ENCODE measurements at regions not wholly inside any gene's neighbourhood (a gene's known extent, or its start where the extent isn't known, plus 50 kb on each side); places are given as distances from the start of the nearest gene placed in this dataset.

DNA sequence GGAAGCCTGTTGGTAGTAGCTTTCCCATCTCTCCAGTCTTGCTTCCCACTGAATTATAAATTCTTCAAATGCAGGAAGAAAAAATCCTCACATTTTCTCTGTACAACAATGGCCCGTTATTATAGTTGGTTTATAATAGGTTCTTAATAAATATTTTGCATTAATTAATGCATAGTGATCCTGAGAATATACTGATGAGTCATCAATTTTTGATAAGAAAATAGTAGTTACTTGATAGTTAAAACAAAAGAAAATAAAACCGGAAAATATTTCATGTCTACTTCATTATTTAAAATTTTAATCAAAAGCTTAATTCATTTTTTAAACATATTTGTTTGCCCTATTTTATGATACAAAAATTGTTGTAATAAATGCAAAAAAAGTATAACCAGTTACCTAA is 762.6 kb downstream of the BRINP1 start:
- TF ChIP-seq, protein P1, sequence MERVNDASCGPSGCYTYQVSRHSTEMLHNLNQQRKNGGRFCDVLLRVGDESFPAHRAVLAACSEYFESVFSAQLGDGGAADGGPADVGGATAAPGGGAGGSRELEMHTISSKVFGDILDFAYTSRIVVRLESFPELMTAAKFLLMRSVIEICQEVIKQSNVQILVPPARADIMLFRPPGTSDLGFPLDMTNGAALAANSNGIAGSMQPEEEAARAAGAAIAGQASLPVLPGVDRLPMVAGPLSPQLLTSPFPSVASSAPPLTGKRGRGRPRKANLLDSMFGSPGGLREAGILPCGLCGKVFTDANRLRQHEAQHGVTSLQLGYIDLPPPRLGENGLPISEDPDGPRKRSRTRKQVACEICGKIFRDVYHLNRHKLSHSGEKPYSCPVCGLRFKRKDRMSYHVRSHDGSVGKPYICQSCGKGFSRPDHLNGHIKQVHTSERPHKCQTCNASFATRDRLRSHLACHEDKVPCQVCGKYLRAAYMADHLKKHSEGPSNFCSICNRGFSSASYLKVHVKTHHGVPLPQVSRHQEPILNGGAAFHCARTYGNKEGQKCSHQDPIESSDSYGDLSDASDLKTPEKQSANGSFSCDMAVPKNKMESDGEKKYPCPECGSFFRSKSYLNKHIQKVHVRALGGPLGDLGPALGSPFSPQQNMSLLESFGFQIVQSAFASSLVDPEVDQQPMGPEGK (CRISPR knock-in tag; IDR thresholded peaks at IDR 0.05; ENCODE audit: borderline replicate concordance) = no peak
- TF ChIP-seq, protein P2, sequence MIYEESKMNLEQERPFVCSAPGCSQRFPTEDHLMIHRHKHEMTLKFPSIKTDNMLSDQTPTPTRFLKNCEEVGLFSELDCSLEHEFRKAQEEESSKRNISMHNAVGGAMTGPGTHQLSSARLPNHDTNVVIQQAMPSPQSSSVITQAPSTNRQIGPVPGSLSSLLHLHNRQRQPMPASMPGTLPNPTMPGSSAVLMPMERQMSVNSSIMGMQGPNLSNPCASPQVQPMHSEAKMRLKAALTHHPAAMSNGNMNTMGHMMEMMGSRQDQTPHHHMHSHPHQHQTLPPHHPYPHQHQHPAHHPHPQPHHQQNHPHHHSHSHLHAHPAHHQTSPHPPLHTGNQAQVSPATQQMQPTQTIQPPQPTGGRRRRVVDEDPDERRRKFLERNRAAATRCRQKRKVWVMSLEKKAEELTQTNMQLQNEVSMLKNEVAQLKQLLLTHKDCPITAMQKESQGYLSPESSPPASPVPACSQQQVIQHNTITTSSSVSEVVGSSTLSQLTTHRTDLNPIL (CRISPR knock-in tag; IDR thresholded peaks at IDR 0.05; ENCODE audit: low read depth) = no peak
- TF ChIP-seq SNAI2 (CRISPR knock-in tag; IDR thresholded peaks at IDR 0.05) (no peak), ZNF8 (CRISPR knock-in tag; IDR thresholded peaks at IDR 0.05) (no peak), ZNF70 (CRISPR knock-in tag; IDR thresholded peaks at IDR 0.05) (no peak), ARNTL (CRISPR knock-in tag; IDR thresholded peaks at IDR 0.05; ENCODE audit: borderline replicate concordance, low read depth) (no peak), TOX (CRISPR knock-in tag; IDR thresholded peaks at IDR 0.05; ENCODE audit: borderline replicate concordance) (no peak), ZFP3 (CRISPR knock-in tag; IDR thresholded peaks at IDR 0.05) (no peak), BACH2 (CRISPR knock-in tag; IDR thresholded peaks at IDR 0.05; ENCODE audit: borderline replicate concordance) (no peak), ZNF565 (CRISPR knock-in tag; conservative IDR thresholded peaks at IDR 0.05; ENCODE audit: low read depth) (no peak), CSDC2 (CRISPR knock-in tag; IDR thresholded peaks at IDR 0.05) (no peak), ESRRG (CRISPR knock-in tag; IDR thresholded peaks at IDR 0.05) (no peak)
- TF ChIP-seq, protein P3, sequence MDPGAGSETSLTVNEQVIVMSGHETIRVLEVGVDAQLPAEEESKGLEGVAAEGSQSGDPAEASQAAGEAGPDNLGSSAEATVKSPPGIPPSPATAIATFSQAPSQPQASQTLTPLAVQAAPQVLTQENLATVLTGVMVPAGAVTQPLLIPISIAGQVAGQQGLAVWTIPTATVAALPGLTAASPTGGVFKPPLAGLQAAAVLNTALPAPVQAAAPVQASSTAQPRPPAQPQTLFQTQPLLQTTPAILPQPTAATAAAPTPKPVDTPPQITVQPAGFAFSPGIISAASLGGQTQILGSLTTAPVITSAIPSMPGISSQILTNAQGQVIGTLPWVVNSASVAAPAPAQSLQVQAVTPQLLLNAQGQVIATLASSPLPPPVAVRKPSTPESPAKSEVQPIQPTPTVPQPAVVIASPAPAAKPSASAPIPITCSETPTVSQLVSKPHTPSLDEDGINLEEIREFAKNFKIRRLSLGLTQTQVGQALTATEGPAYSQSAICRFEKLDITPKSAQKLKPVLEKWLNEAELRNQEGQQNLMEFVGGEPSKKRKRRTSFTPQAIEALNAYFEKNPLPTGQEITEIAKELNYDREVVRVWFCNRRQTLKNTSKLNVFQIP (CRISPR knock-in tag; IDR thresholded peaks at IDR 0.05; ENCODE audit: borderline replicate concordance, low read depth) = no peak
- TF ChIP-seq, protein P4, sequence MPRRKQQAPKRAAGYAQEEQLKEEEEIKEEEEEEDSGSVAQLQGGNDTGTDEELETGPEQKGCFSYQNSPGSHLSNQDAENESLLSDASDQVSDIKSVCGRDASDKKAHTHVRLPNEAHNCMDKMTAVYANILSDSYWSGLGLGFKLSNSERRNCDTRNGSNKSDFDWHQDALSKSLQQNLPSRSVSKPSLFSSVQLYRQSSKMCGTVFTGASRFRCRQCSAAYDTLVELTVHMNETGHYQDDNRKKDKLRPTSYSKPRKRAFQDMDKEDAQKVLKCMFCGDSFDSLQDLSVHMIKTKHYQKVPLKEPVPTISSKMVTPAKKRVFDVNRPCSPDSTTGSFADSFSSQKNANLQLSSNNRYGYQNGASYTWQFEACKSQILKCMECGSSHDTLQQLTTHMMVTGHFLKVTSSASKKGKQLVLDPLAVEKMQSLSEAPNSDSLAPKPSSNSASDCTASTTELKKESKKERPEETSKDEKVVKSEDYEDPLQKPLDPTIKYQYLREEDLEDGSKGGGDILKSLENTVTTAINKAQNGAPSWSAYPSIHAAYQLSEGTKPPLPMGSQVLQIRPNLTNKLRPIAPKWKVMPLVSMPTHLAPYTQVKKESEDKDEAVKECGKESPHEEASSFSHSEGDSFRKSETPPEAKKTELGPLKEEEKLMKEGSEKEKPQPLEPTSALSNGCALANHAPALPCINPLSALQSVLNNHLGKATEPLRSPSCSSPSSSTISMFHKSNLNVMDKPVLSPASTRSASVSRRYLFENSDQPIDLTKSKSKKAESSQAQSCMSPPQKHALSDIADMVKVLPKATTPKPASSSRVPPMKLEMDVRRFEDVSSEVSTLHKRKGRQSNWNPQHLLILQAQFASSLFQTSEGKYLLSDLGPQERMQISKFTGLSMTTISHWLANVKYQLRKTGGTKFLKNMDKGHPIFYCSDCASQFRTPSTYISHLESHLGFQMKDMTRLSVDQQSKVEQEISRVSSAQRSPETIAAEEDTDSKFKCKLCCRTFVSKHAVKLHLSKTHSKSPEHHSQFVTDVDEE (CRISPR knock-in tag; IDR thresholded peaks at IDR 0.05) = no peak
- TF ChIP-seq, protein P5, sequence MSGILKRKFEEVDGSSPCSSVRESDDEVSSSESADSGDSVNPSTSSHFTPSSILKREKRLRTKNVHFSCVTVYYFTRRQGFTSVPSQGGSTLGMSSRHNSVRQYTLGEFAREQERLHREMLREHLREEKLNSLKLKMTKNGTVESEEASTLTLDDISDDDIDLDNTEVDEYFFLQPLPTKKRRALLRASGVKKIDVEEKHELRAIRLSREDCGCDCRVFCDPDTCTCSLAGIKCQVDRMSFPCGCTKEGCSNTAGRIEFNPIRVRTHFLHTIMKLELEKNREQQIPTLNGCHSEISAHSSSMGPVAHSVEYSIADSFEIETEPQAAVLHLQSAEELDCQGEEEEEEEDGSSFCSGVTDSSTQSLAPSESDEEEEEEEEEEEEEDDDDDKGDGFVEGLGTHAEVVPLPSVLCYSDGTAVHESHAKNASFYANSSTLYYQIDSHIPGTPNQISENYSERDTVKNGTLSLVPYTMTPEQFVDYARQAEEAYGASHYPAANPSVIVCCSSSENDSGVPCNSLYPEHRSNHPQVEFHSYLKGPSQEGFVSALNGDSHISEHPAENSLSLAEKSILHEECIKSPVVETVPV (CRISPR knock-in tag; IDR thresholded peaks at IDR 0.05) = no peak

DNA sequence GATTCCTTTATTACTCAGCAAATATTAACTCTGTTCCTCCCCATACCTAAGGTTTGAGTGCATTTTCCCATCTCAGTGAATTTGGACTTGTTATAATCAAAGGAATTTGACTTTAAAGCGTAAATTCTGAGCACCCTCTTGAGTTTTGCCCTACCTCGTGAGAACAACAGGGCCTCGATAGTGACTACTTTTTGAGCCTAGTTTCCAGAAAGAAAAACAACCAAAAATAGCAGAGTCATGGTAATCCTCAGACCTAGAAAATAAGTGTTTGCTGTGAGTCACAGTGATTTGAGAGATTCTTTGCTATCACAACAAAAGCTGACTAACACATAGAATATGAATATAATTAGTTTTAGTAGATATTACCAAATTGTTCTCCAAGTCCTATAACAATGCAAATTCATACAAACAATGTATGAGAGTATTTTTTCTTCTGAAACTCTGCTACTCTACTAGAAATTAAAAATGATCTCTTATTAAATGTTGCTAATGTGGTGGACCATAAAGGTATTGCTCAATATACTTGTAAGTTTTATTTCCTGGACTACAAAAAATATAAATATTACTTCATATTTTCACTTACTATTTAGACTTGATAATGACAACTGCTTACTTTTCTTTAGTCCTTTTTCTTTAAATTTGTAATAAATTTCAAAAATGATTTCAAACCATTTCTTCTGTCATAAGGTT is 759.7 kb downstream of the BRINP1 start:
- TF ChIP-seq BACH2 (CRISPR knock-in tag; IDR thresholded peaks at IDR 0.05; ENCODE audit: borderline replicate concordance) (no peak), SNAI2 (CRISPR knock-in tag; IDR thresholded peaks at IDR 0.05) (no peak), ESRRG (CRISPR knock-in tag; IDR thresholded peaks at IDR 0.05) (no peak)
- TF ChIP-seq, protein P2 (CRISPR knock-in tag; IDR thresholded peaks at IDR 0.05; ENCODE audit: low read depth) = no peak
- no peak for ATAC-seq

More for the DNA sequence above, 762.6 kb downstream of the BRINP1 start:
- ATAC-seq = no peak

DNA sequence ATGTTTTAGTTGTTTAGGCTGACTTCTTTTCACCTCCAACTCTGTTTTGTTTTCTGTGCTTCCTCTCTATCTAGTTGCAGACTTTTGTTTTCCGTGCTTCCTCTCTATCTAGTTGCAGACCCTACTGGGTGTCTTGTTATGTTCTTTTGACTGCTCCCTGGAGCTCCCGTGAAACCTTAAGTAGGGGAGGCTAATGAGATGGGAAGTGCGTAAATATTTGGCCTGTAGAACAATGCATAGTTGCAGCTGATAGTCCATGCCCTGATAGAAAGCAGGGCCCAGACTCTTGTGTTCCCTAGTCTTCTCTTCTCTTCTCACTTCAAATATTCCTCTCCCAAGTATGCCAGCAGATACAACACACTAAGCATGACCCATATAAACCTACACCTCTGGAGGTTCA is 757.0 kb downstream of the BRINP1 start:
- ATAC-seq = no peak
- TF ChIP-seq RARB (CRISPR knock-in tag; IDR thresholded peaks at IDR 0.05) (no peak), ZNF565 (CRISPR knock-in tag; conservative IDR thresholded peaks at IDR 0.05; ENCODE audit: low read depth) (no peak), BACH2 (CRISPR knock-in tag; IDR thresholded peaks at IDR 0.05; ENCODE audit: borderline replicate concordance) (no peak), PPARA (CRISPR knock-in tag; IDR thresholded peaks at IDR 0.05; ENCODE audit: borderline replicate concordance) (no peak), TCF4 (CRISPR knock-in tag; IDR thresholded peaks at IDR 0.05; ENCODE audit: borderline replicate concordance) (no peak)
- TF ChIP-seq, protein P5 (CRISPR knock-in tag; IDR thresholded peaks at IDR 0.05) = no peak
- TF ChIP-seq, protein P3 (CRISPR knock-in tag; IDR thresholded peaks at IDR 0.05; ENCODE audit: borderline replicate concordance, low read depth) = no peak
- TF ChIP-seq, protein P4 (CRISPR knock-in tag; IDR thresholded peaks at IDR 0.05) = no peak
